ENCODE measurements at regions not wholly inside any gene's neighbourhood (a gene's known extent, or its start where the extent isn't known, plus 50 kb on each side); places are given as distances from the start of the nearest gene placed in this dataset.

- TF ChIP-seq BRCA1 (IDR thresholded peaks at IDR 0.05) (no peak), BRCA1 (CRISPR knock-in tag; IDR thresholded peaks at IDR 0.05) (no peak), ZBTB49 (CRISPR knock-in tag; IDR thresholded peaks at IDR 0.05; ENCODE audit: borderline replicate concordance) (no peak), ZNF24 (IDR thresholded peaks at IDR 0.05) (no peak), ADNP (tag; IDR thresholded peaks at IDR 0.05) (no peak), NFIC (IDR thresholded peaks at IDR 0.05) (no peak), REST (IDR thresholded peaks at IDR 0.05; ENCODE audit: borderline replicate concordance) (no peak), REST (CRISPR knock-in tag; IDR thresholded peaks at IDR 0.05; ENCODE audit: low read depth) (no peak), ZBTB2 (IDR thresholded peaks at IDR 0.05) (no peak), CHD4 (IDR thresholded peaks at IDR 0.05; ENCODE audit: insufficient read depth, insufficient replicate concordance, low read depth, low read length, poor library complexity, severe bottlenecking) (no peak), FIP1L1 (IDR thresholded peaks at IDR 0.05; ENCODE audit: low read depth, low read length, poor library complexity, severe bottlenecking) (no peak)
Observed at GRCh38 chr15:79219393-79220056, 63.0 kb upstream of the ANKRD34C start.
